Neural cell (in vitro differentiated cells): ENCODE measurements at regions not wholly inside any gene's neighbourhood (a gene's known extent, or its start where the extent isn't known, plus 50 kb on each side); places are given as distances from the start of the nearest gene placed in this dataset.

ENCODE experiments used
- H2AFZ ChIP-seq: fragments of 200-600, 300-800 bp; sonication (generic), shearing (Covaris generic); 2 replicates; pipeline ENCODE4 v1.6.0; 2014; ENCODE audit warnings: low read depth, mild to moderate bottlenecking, antibody characterized with exemption, low read length, moderate library complexity
- H3F3A ChIP-seq: fragments of 200-600 bp; shearing (Covaris generic); 2 replicates; pipeline ENCODE4 v1.6.1; 2016; ENCODE audit warnings: mild to moderate bottlenecking, moderate library complexity, mixed read lengths, antibody characterized with exemption, low read length; ENCODE audit not compliant: insufficient read depth, poor library complexity, severe bottlenecking
- H3K27ac ChIP-seq: fragments of 200-600, 300-800 bp; sonication (generic), shearing (Covaris generic); 2 replicates; pipeline ENCODE4 v1.5.1; 2014; ENCODE audit warnings: mild to moderate bottlenecking, low read length, moderate library complexity
- H3K27me3 ChIP-seq: fragments of 300-800, 200-600 bp; sonication (generic), shearing (Covaris generic); 2 replicates; pipeline ENCODE4 v1.6.0; 2014; ENCODE audit warnings: mild to moderate bottlenecking, low read depth, low read length, moderate library complexity; ENCODE audit not compliant: insufficient read depth
- H3K36me3 ChIP-seq: fragments of 300-800, 200-600 bp; sonication (generic), shearing (Covaris generic); 2 replicates; pipeline ENCODE4 v1.5.1; 2014; ENCODE audit warnings: mild to moderate bottlenecking, antibody characterized with exemption, low read length, moderate library complexity; ENCODE audit not compliant: insufficient read depth
- H3K4me2 ChIP-seq: fragments of 300-800, 200-600 bp; sonication (generic), shearing (Covaris generic); 2 replicates; pipeline ENCODE4 v1.6.0; 2014; ENCODE audit warnings: mild to moderate bottlenecking, low read length
- H3K4me3 ChIP-seq: fragments of 300-800, 200-600 bp; sonication (generic), shearing (Covaris generic); 2 replicates; pipeline ENCODE4 v1.5.1; 2014; ENCODE audit warnings: mild to moderate bottlenecking, low read length, moderate library complexity
- H3K79me2 ChIP-seq: fragments of 200-600 bp; shearing (Covaris generic); replicated peaks from 2 replicates; pipeline ENCODE4 v1.6.0; 2014; ENCODE audit warnings: mild to moderate bottlenecking, low read length, moderate library complexity; ENCODE audit not compliant: insufficient read depth
- H3K9ac ChIP-seq: fragments of 300-800, 200-600 bp; sonication (generic), shearing (Covaris generic); 2 replicates; pipeline ENCODE4 v1.6.1; 2016; ENCODE audit warnings: mild to moderate bottlenecking, low read length, mixed read lengths
- H3K9me2 ChIP-seq: fragments of 200-600 bp; shearing (Covaris generic); 2 replicates; pipeline ENCODE4 v1.6.1; 2016; ENCODE audit warnings: mild to moderate bottlenecking, low read length, mixed read lengths; ENCODE audit not compliant: insufficient read depth
- H3K9me3 ChIP-seq: fragments of 200-600, 300-800 bp; sonication (generic), shearing (Covaris generic); 2 replicates; pipeline ENCODE4 v1.6.1; 2016; ENCODE audit warnings: mild to moderate bottlenecking, mixed run types, low read length, moderate library complexity, mixed read lengths
- H4K20me1 ChIP-seq: fragments of 200-600 bp; shearing (Covaris generic); 2 replicates; pipeline ENCODE4 v1.6.1; 2016; ENCODE audit warnings: mild to moderate bottlenecking, mixed run types; ENCODE audit not compliant: insufficient read depth
- EP300 ChIP-seq: fragments of 450-650 bp; conservative IDR thresholded peaks from 2 replicates; pipeline ENCODE4 v1.6.1; 2014; ENCODE audit warnings: antibody characterized with exemption, mild to moderate bottlenecking, moderate library complexity; ENCODE audit not compliant: poor library complexity, severe bottlenecking
- EZH2 ChIP-seq: fragments of 200-600, 300-800 bp; shearing (Covaris generic), sonication (generic); IDR thresholded peaks from 2 replicates; pipeline ENCODE4 v1.6.1; 2014; ENCODE audit warnings: antibody characterized with exemption, low read length, borderline replicate concordance, mild to moderate bottlenecking; ENCODE audit not compliant: insufficient read depth, poor library complexity, severe bottlenecking
- MXI1 ChIP-seq: fragments of 450-650 bp; conservative IDR thresholded peaks from 2 replicates; pipeline ENCODE4 v1.6.1; 2014; ENCODE audit warnings: antibody characterized with exemption, mild to moderate bottlenecking; ENCODE audit not compliant: poor library complexity, severe bottlenecking
- POLR2AphosphoS5 ChIP-seq: IDR thresholded peaks from 2 replicates; pipeline ENCODE4 v1.6.1; 2012
- RAD21 ChIP-seq: fragments of 450-650 bp; conservative IDR thresholded peaks from 2 replicates; pipeline ENCODE4 v1.6.1; 2014; ENCODE audit warnings: antibody characterized with exemption, mild to moderate bottlenecking, moderate library complexity
- SMC3 ChIP-seq: fragments of 450-650 bp; conservative IDR thresholded peaks from 2 replicates; pipeline ENCODE4 v1.6.1; 2014; ENCODE audit warnings: antibody characterized with exemption, mild to moderate bottlenecking, moderate library complexity; ENCODE audit not compliant: poor library complexity
- TAF1 ChIP-seq: IDR thresholded peaks from 2 replicates; pipeline ENCODE4 v1.6.1; 2012; ENCODE audit warnings: low read depth
- TF ChIP-seq, protein P1 (sequence below): fragments of 450-650 bp; IDR thresholded peaks from 2 replicates; pipeline ENCODE4 v1.5.1; 2014; ENCODE audit warnings: antibody characterized with exemption, mild to moderate bottlenecking, moderate library complexity; ENCODE audit not compliant: poor library complexity, severe bottlenecking
- TF ChIP-seq, protein P2 (sequence below): IDR thresholded peaks from 2 replicates; pipeline ENCODE4 v1.6.1; 2012; ENCODE audit warnings: borderline replicate concordance

GRCh38 chr6:134446218-134446848 lies 128.4 kb upstream of the SGK1 start:
- Histone ChIP-seq H3K9ac (peak overlapping the region; percentile 24), H3K4me2 (peak overlapping the region; percentile 52), H3K27ac (peak overlapping the region; percentile 59), H3K4me3 (peak overlapping the region; percentile 32), H3K27me3 (no peaks in the 10 kb centered on the region), H2AFZ (peak overlapping the region; percentile 28), H3K36me3 (no peaks in the 10 kb centered on the region), H3K79me2 (no peaks in the 10 kb centered on the region), H3K9me3 (no peaks in the 10 kb centered on the region), H3F3A (no peaks in the 10 kb centered on the region), H4K20me1 (no peaks in the 10 kb centered on the region), H3K9me2 (no peaks in the 10 kb centered on the region)
- TF ChIP-seq EZH2 (no peak), POLR2AphosphoS5 (peak; percentile 75), TAF1 (no peak), EP300 (peak; percentile 87), MXI1 (peak; percentile 66), RAD21 (peak; percentile 49), SMC3 (no peak)
- TF ChIP-seq, protein P1, sequence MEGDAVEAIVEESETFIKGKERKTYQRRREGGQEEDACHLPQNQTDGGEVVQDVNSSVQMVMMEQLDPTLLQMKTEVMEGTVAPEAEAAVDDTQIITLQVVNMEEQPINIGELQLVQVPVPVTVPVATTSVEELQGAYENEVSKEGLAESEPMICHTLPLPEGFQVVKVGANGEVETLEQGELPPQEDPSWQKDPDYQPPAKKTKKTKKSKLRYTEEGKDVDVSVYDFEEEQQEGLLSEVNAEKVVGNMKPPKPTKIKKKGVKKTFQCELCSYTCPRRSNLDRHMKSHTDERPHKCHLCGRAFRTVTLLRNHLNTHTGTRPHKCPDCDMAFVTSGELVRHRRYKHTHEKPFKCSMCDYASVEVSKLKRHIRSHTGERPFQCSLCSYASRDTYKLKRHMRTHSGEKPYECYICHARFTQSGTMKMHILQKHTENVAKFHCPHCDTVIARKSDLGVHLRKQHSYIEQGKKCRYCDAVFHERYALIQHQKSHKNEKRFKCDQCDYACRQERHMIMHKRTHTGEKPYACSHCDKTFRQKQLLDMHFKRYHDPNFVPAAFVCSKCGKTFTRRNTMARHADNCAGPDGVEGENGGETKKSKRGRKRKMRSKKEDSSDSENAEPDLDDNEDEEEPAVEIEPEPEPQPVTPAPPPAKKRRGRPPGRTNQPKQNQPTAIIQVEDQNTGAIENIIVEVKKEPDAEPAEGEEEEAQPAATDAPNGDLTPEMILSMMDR, result peak; percentile 59
- TF ChIP-seq, protein P2, sequence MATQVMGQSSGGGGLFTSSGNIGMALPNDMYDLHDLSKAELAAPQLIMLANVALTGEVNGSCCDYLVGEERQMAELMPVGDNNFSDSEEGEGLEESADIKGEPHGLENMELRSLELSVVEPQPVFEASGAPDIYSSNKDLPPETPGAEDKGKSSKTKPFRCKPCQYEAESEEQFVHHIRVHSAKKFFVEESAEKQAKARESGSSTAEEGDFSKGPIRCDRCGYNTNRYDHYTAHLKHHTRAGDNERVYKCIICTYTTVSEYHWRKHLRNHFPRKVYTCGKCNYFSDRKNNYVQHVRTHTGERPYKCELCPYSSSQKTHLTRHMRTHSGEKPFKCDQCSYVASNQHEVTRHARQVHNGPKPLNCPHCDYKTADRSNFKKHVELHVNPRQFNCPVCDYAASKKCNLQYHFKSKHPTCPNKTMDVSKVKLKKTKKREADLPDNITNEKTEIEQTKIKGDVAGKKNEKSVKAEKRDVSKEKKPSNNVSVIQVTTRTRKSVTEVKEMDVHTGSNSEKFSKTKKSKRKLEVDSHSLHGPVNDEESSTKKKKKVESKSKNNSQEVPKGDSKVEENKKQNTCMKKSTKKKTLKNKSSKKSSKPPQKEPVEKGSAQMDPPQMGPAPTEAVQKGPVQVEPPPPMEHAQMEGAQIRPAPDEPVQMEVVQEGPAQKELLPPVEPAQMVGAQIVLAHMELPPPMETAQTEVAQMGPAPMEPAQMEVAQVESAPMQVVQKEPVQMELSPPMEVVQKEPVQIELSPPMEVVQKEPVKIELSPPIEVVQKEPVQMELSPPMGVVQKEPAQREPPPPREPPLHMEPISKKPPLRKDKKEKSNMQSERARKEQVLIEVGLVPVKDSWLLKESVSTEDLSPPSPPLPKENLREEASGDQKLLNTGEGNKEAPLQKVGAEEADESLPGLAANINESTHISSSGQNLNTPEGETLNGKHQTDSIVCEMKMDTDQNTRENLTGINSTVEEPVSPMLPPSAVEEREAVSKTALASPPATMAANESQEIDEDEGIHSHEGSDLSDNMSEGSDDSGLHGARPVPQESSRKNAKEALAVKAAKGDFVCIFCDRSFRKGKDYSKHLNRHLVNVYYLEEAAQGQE, result peak; percentile 99

DNA sequence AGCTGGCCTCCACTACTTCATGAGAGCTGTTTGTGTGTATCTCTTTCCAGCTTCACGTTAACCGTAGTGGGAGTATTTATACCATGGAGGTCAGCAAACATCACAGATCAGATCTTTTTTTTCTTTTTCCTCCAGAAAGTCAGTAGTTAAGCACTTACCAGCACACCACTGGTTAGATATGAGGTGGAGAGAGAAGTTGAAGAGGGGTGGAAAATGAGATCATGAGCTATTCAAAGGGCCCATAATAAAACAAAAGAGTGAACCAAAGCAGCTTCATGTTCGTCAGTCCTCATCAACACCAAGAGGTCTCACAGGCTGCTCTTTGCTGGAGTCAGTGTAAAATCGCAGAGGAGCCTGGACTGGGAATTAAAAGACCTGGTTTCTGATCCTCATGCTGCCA lies 125.1 kb upstream of the SGK1 start:
- Histone ChIP-seq H3K79me2 (no peaks in the 10 kb centered on the region), H3K9me2 (no peaks in the 10 kb centered on the region), H3K27me3 (no peaks in the 10 kb centered on the region), H3K4me2 (no peak overlapping the region), H3K9me3 (no peaks in the 10 kb centered on the region), H3F3A (no peaks in the 10 kb centered on the region), H3K9ac (no peak overlapping the region), H3K27ac (no peak overlapping the region), H4K20me1 (no peaks in the 10 kb centered on the region), H3K4me3 (no peak overlapping the region), H2AFZ (no peak overlapping the region), H3K36me3 (no peaks in the 10 kb centered on the region)
- TF ChIP-seq POLR2AphosphoS5 (no peak), EZH2 (no peak), RAD21 (no peak), MXI1 (no peak), SMC3 (no peak), TAF1 (no peak), EP300 (no peak)
- TF ChIP-seq, protein P1, result no peak
- TF ChIP-seq, protein P2, result no peak
